Gastrocnemius medialis (tissue), 4 donors: ENCODE measurements at regions not wholly inside any gene's neighbourhood (a gene's known extent, or its start where the extent isn't known, plus 50 kb on each side); places are given as distances from the start of the nearest gene placed in this dataset.

ENCODE experiments used
- ATAC-seq, 2 donors: fragments of 150-250 bp; one replicate each; pipeline ENCODE4 v1.9.1; 2016
- DNase-seq, 2 donors: peaks; one replicate each; pipeline ENCODE4 v3.0.0-alpha.2; 2019
- H3K27ac ChIP-seq, 4 donors: fragments of 200-600 bp; sonication (generic); 1 replicate in 1 of 4; 2 replicates in 3 of 4; pipeline ENCODE4 v1.5.1; 2016 to 2018; ENCODE audit warnings: mild to moderate bottlenecking in 2 of 4, moderate library complexity in 1 of 4
- H3K27me3 ChIP-seq, 3 donors: fragments of 200-600 bp; sonication (generic) in 2 of 3; 1 replicate in 1 of 3; 2 replicates in 2 of 3; pipeline versions ENCODE4 v1.5.1 to v1.6.0; 2016 to 2019; ENCODE audit warnings: mild to moderate bottlenecking in 1 of 3, moderate library complexity in 1 of 3
- H3K36me3 ChIP-seq, 2 donors: fragments of 200-600 bp; sonication (generic) in 1 of 2; one replicate each; pipeline ENCODE4 v1.5.1; 2017 to 2018
- H3K4me1 ChIP-seq, 2 donors: fragments of 200-600 bp; sonication (generic) in 1 of 2; one replicate each; pipeline ENCODE4 v1.5.1; 2016 to 2017; ENCODE audit warnings: mild to moderate bottlenecking in 2 of 2
- H3K4me3 ChIP-seq, 4 donors: fragments of 200-600 bp; sonication (generic) in 3 of 4; 1 replicate in 1 of 4; 2 replicates in 3 of 4; pipeline ENCODE4 v1.5.1; 2016 to 2019; ENCODE audit warnings: mild to moderate bottlenecking in 2 of 4
- H3K9me3 ChIP-seq, 3 donors: fragments of 200-600 bp; sonication (generic) in 2 of 3; 1 replicate in 1 of 3; 2 replicates in 2 of 3; pipeline ENCODE4 v1.5.1; 2016 to 2019
- CTCF ChIP-seq, 5 experiments: fragments of 450-650 bp in 3 of 5; fragments of 200-600 bp in 2 of 5; sonication (generic) in 2 of 5; IDR thresholded peaks in 4 of 5; conservative IDR thresholded peaks in 1 of 5; 1 replicate in 4 of 5; 2 replicates in 1 of 5; pipeline ENCODE4 v1.5.1; 2016 to 2019; ENCODE audit warnings: antibody characterized with exemption in 5 of 5, mild to moderate bottlenecking in 3 of 5, moderate library complexity in 3 of 5
- POLR2A ChIP-seq, 2 donors: fragments of 450-650 bp; IDR thresholded peaks; one replicate each; pipeline ENCODE4 v1.6.1; 2017; ENCODE audit warnings: antibody characterized with exemption in 2 of 2, mild to moderate bottlenecking in 2 of 2, moderate library complexity in 2 of 2
- in situ Hi-C, 4 donors: fragments of 200-750 bp; cut with MboI; loops; one replicate each; pipeline versions ENCODE4 v1.15.0 to v1.8.0; 2017; ENCODE audit warnings: low sequenced_read_pairs in 4 of 4
- intact Hi-C: fragments of 100-400 bp; cut with DNase I; formaldehyde crosslinking; loops from one replicate; pipeline ENCODE4 v1.15.1; 2023; ENCODE audit warnings: low total_unique reads

DNA sequence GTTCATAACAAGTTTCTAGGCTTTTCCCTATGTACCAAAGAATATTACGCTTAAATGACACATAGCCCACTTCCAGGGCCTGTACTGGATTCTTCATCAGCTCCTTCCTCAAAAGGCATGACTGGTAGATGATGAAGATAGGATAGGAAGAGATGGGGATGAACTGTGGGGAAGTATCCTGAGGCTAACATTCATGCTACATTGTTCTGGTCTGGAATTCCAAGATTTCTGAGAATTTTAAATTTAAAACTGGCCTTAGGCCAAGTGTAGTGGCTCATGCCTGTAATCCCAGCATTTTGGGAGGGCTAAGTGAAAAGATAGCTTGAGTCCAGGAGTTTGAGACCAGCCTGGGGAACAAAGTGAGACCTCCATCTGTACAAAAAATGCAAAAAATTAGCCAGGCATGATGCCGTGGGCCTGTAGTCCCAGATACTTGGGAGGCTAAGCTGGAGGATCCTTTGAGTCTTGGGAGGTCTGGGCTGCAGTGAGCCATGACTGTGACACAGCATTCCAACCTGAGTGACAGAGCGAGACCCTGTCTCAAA, 160.1 kb upstream of the PLAAT1 start:
- no peaks in the 10 kb centered on the region for H3K4me1 ChIP-seq
- intact Hi-C loops (no loop called here), in situ Hi-C loops (loop anchor here in 1 of 4 donors (10.0 kb wide), 1 partner anchor 484 kb away; no protein-coding TSS in a partner anchor)
- H3K27me3 ChIP-seq: no peaks in the 10 kb centered on the region
- no peak overlapping the region for H3K27ac ChIP-seq
- no peaks in the 10 kb centered on the region for H3K36me3 ChIP-seq
- H3K9me3 ChIP-seq: no peaks in the 10 kb centered on the region
- no peak for DNase-seq
- no peak overlapping the region for H3K4me3 ChIP-seq
- no peak for ATAC-seq
- no peak for TF ChIP-seq CTCF (IDR thresholded peaks at IDR 0.05 in 4 of 5, conservative IDR thresholded peaks at IDR 0.05 in 1 of 5)
- TF ChIP-seq POLR2A (IDR thresholded peaks at IDR 0.05): no peak

- no peak for TF ChIP-seq POLR2A (IDR thresholded peaks at IDR 0.05)
- H3K27me3 ChIP-seq: no peaks in the 10 kb centered on the region
- in situ Hi-C loops (loop anchor here in 1 of 4 donors (10.0 kb wide), 1 partner anchor 479 kb away; no protein-coding TSS in a partner anchor), intact Hi-C loops (no loop called here)
- H3K9me3 ChIP-seq: no peaks in the 10 kb centered on the region
- DNase-seq (no peak), ATAC-seq (no peak)
- no peaks in the 10 kb centered on the region for H3K36me3 ChIP-seq
- no peak overlapping the region for H3K27ac ChIP-seq
- no peak overlapping the region for H3K4me3 ChIP-seq
- no peaks in the 10 kb centered on the region for H3K4me1 ChIP-seq
These were observed 155.4 kb upstream of the PLAAT1 start for GRCh38 chr3:193085655-193086054.

DNA sequence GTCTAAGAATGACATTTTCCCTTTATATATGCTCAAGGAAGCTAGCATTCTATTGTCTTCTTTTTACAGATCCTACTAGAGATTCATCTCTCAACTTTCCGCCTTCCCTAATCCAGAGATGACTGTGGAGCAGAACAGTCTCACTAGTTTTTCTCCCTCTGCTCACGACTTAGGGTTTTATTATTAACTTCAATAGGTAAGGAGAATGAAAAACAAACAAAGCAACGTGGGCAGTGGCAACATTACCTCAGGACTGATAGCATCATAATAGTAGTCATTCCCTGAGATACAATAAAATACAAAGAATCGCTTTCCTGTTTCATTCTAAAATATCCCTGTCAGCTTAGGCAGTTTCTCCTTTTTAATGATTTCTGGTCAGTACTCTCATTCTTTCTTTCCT, 154.3 kb upstream of the PLAAT1 start:
- no peak for ATAC-seq
- no peak overlapping the region for H3K27ac ChIP-seq
- no peaks in the 10 kb centered on the region for H3K36me3 ChIP-seq
- no peak overlapping the region for H3K4me3 ChIP-seq
- in situ Hi-C loops: loop anchor here in 1 of 4 donors (10.0 kb wide), 1 partner anchor 478 kb away; no protein-coding TSS in a partner anchor
- TF ChIP-seq CTCF (IDR thresholded peaks at IDR 0.05 in 4 of 5, conservative IDR thresholded peaks at IDR 0.05 in 1 of 5): no peak
- TF ChIP-seq POLR2A (IDR thresholded peaks at IDR 0.05): no peak
- DNase-seq: no peak
- intact Hi-C loops: no loop called here
- H3K9me3 ChIP-seq: no peaks in the 10 kb centered on the region
- no peaks in the 10 kb centered on the region for H3K4me1 ChIP-seq
- no peaks in the 10 kb centered on the region for H3K27me3 ChIP-seq

- Histone ChIP-seq H3K4me3 (no peak overlapping the region), H3K36me3 (no peaks in the 10 kb centered on the region), H3K27ac (no peak overlapping the region), H3K9me3 (no peaks in the 10 kb centered on the region), H3K4me1 (no peaks in the 10 kb centered on the region), H3K27me3 (no peaks in the 10 kb centered on the region)
- intact Hi-C loops: no loop called here
- no peak for ATAC-seq
- TF ChIP-seq CTCF (IDR thresholded peaks at IDR 0.05 in 4 of 5, conservative IDR thresholded peaks at IDR 0.05 in 1 of 5) (no peak), POLR2A (IDR thresholded peaks at IDR 0.05) (no peak)
- in situ Hi-C loops: loop anchor here in 1 of 4 donors (10.0 kb wide), 1 partner anchor 477 kb away; no protein-coding TSS in a partner anchor
- no peak for DNase-seq
These were observed 153.7 kb upstream of the PLAAT1 start for GRCh38 chr3:193087336-193087735.

DNA sequence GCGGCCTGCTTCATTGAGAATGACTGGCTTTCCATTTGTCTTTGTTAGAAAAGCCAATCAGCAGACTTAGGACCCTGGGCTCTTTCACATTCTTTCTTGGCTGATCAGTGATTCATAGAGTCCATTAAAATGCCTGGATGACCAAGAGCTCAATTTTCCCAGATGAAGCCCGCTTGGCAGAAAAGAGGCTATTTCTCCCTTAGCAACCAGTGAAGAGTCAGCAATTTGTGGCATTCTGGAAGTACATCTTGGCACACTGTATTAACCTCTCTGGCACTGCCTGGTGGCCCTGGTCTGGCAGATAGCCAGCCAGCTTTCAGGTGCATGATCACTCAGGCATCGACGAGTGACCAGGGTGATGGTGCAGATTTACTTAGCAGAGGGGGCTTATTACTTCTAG, 145.7 kb upstream of the PLAAT1 start:
- no peak for TF ChIP-seq POLR2A (IDR thresholded peaks at IDR 0.05)
- TF ChIP-seq CTCF (IDR thresholded peaks at IDR 0.05 in 4 of 5, conservative IDR thresholded peaks at IDR 0.05 in 1 of 5): no peak
- H3K4me3 ChIP-seq: no peak overlapping the region
- DNase-seq (no peak), ATAC-seq (no peak)
- no peaks in the 10 kb centered on the region for H3K27me3 ChIP-seq
- intact Hi-C loops (no loop called here), in situ Hi-C loops (no loop called here)
- no peaks in the 10 kb centered on the region for H3K9me3 ChIP-seq
- H3K4me1 ChIP-seq: no peaks in the 10 kb centered on the region
- H3K27ac ChIP-seq: no peak overlapping the region
- no peaks in the 10 kb centered on the region for H3K36me3 ChIP-seq
